Epithelial cell of proximal tubule (primary cell): ENCODE measurements at regions not wholly inside any gene's neighbourhood (a gene's known extent, or its start where the extent isn't known, plus 50 kb on each side); places are given as distances from the start of the nearest gene placed in this dataset.
"Not testable (repeated sequence)": the region's sequence is repeated elsewhere in the genome, so short reads cannot be mapped to it uniquely, and the experiment has no call there.

Experiments
- DNase-seq: peaks from one replicate; pipeline ENCODE4 v3.0.0-alpha.2; 2011; ENCODE audit warnings: low read depth
- H3K4me3 ChIP-seq: 2 replicates; pipeline ENCODE4 v1.5.1; 2011; ENCODE audit warnings: low read depth, mild to moderate bottlenecking, low read length
- CTCF ChIP-seq: conservative IDR thresholded peaks from 2 replicates; pipeline ENCODE4 v1.5.1; 2012; ENCODE audit warnings: low read depth, mild to moderate bottlenecking, low read length

- no peak for DNase-seq
- TF ChIP-seq CTCF, result no peak
- no peak overlapping the region for H3K4me3 ChIP-seq
Measured at GRCh38 chr19:30287259-30287658, 84.9 kb upstream of the ZNF536 start.

GRCh38 chr19:30287973-30288372 lies 84.2 kb upstream of the ZNF536 start:
- no peak overlapping the region for H3K4me3 ChIP-seq
- DNase-seq, result no peak
- TF ChIP-seq CTCF, result no peak

- no peak for TF ChIP-seq CTCF
- H3K4me3 ChIP-seq, result no peak overlapping the region
- DNase-seq, result no peak
Measured at GRCh38 chr19:30288911-30289310, 83.3 kb upstream of the ZNF536 start.

GRCh38 chr19:30289336-30289735 lies 82.8 kb upstream of the ZNF536 start:
- TF ChIP-seq CTCF, result no peak
- no peak overlapping the region for H3K4me3 ChIP-seq
- DNase-seq, result no peak

GRCh38 chr19:30290805-30291204 lies 81.4 kb upstream of the ZNF536 start:
- H3K4me3 ChIP-seq, DNase-seq: not testable (repeated sequence)

GRCh38 chr19:30293051-30293785 lies 79.0 kb upstream of the ZNF536 start:
- no peak overlapping the region for H3K4me3 ChIP-seq
- no peak for DNase-seq
- TF ChIP-seq CTCF, result no peak

GRCh38 chr19:30297969-30298368 lies 74.2 kb upstream of the ZNF536 start:
- no peak for DNase-seq
- TF ChIP-seq CTCF, result no peak
- no peak overlapping the region for H3K4me3 ChIP-seq
